Glutamatergic neuron (in vitro differentiated cells): ENCODE measurements at regions not wholly inside any gene's neighbourhood (a gene's known extent, or its start where the extent isn't known, plus 50 kb on each side); places are given as distances from the start of the nearest gene placed in this dataset.

ENCODE experiments used
- DNase-seq: peaks from one replicate; pipeline ENCODE4 v3.0.0; 2022
- H3K27ac Mint-ChIP-seq: one replicate; pipeline ENCODE4 v1.8.0; 2020; ENCODE audit warnings: mild to moderate bottlenecking, mixed read lengths, inconsistent platforms; ENCODE audit not compliant: unreplicated experiment
- H3K27me3 Mint-ChIP-seq: one replicate; pipeline ENCODE4 v1.8.0; 2020; ENCODE audit warnings: mild to moderate bottlenecking, moderate library complexity, mixed read lengths, inconsistent platforms; ENCODE audit not compliant: unreplicated experiment
- H3K36me3 Mint-ChIP-seq: one replicate; pipeline ENCODE4 v1.8.0; 2020; ENCODE audit warnings: mild to moderate bottlenecking, mixed read lengths, inconsistent platforms; ENCODE audit not compliant: unreplicated experiment
- H3K4me1 Mint-ChIP-seq: one replicate; pipeline ENCODE4 v1.8.0; 2020; ENCODE audit warnings: mild to moderate bottlenecking, low read depth, mixed read lengths, inconsistent platforms; ENCODE audit not compliant: unreplicated experiment
- H3K4me3 Mint-ChIP-seq: one replicate; pipeline ENCODE4 v1.8.0; 2020; ENCODE audit warnings: mild to moderate bottlenecking, mixed read lengths, inconsistent platforms; ENCODE audit not compliant: unreplicated experiment
- H3K9me3 Mint-ChIP-seq: one replicate; pipeline ENCODE4 v1.8.0; 2020; ENCODE audit warnings: mild to moderate bottlenecking, moderate library complexity, mixed read lengths, inconsistent platforms; ENCODE audit not compliant: unreplicated experiment
- CTCF ChIP-seq: fragments of 200-600 bp; sonication (generic); IDR thresholded peaks from one replicate; pipeline ENCODE4 v1.5.0; 2021; ENCODE audit not compliant: partially characterized antibody, unreplicated experiment

GRCh38 chr14:25756876-25757275 is 706.9 kb upstream of the STXBP6 start:
- Mint-ChIP-seq H3K27me3 (no peaks in the 10 kb centered on the region), H3K27ac (no peak overlapping the region), H3K4me1 (peaks cover 23% of the 10 kb centered on the region), H3K36me3 (no peaks in the 10 kb centered on the region), H3K9me3 (no peaks in the 10 kb centered on the region), H3K4me3 (no peak overlapping the region)
- no peak for DNase-seq
- TF ChIP-seq CTCF = no peak

- no peaks in the 10 kb centered on the region for H3K27me3 Mint-ChIP-seq
- H3K4me3 Mint-ChIP-seq = no peak overlapping the region
- H3K4me1 Mint-ChIP-seq = no peaks in the 10 kb centered on the region
- no peaks in the 10 kb centered on the region for H3K9me3 Mint-ChIP-seq
- H3K27ac Mint-ChIP-seq = no peak overlapping the region
- no peaks in the 10 kb centered on the region for H3K36me3 Mint-ChIP-seq
- no peak for TF ChIP-seq CTCF
- no peak for DNase-seq
These were observed 703.2 kb upstream of the STXBP6 start for GRCh38 chr14:25753130-25753529.

GRCh38 chr14:25750436-25750835 is 700.5 kb upstream of the STXBP6 start:
- DNase-seq = no peak
- no peaks in the 10 kb centered on the region for H3K27me3 Mint-ChIP-seq
- H3K4me3 Mint-ChIP-seq = no peak overlapping the region
- TF ChIP-seq CTCF = no peak
- H3K27ac Mint-ChIP-seq = no peak overlapping the region
- H3K4me1 Mint-ChIP-seq = no peaks in the 10 kb centered on the region
- H3K9me3 Mint-ChIP-seq = no peaks in the 10 kb centered on the region
- H3K36me3 Mint-ChIP-seq = no peaks in the 10 kb centered on the region
